ENCODE measurements at regions not wholly inside any gene's neighbourhood (a gene's known extent, or its start where the extent isn't known, plus 50 kb on each side); places are given as distances from the start of the nearest gene placed in this dataset.
"Not testable (repeated sequence)": the region's sequence is repeated elsewhere in the genome, so short reads cannot be mapped to it uniquely, and the experiment has no call there.

DNA sequence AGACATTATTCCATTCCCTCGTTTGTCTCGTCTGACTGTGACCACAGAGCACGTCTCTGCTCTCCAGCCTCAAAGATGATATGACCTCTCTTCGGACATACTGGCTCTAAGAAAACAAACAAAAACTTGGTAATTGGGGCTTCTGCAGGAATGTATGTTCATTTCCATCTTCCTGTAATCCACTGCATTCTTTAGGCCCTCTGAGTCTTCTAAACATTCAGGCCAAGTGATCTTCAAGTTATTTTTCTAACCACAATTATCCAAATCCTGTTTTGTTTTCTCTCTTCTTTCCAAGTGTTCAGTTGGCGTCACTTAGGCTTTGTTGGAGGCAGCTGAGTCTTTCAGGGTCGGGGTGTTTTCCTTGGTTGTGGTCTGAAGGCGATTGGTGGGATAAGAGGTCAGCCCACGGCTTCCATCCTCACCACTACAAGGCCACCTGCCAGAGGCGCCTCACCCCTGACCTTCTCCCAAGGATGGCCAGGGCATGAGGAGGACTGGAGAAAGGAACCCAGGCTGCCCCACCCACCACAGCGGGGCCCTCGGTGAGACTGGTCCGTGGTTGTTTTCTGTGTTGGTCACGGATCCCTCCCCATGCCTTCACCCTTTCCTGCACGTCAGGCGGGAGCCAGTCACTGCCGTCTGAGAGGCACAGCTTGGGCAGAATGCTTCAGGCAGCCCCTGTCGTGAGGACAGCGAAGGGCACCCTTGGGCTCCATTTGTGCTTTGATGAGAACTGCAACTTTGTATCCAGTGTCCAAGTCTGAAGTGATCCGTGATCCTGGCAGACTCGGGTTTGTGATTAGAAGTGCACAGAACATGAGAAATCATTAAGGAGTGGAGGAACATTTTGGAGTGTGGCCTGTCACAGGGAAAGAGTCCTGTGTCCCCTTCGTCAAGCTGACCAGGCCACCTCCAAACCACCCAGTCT, 88.6 kb upstream of the FHL2 start:
- no peak overlapping the region for H3K4me2 ChIP-seq (ENCODE audit: low read depth, low read length, poor library complexity, severe bottlenecking)
- H3K4me3 ChIP-seq (ENCODE audit: low read length, poor library complexity, severe bottlenecking): no peak overlapping the region
- peaks cover 23% of the 10 kb centered on the region for H3K4me1 ChIP-seq (ENCODE audit: insufficient read depth, low read length, poor library complexity, severe bottlenecking)
- no peaks in the 10 kb centered on the region; the same call in 1 of the 2 replicates for H3K9me3 ChIP-seq (ENCODE audit: insufficient read depth, low read depth, low read length)
- H3K27me3 ChIP-seq (ENCODE audit: insufficient read depth, low read length, poor library complexity, severe bottlenecking): no peaks in the 10 kb centered on the region
- H3K79me2 ChIP-seq (ENCODE audit: insufficient read depth, low read length): no peaks in the 10 kb centered on the region
- TF ChIP-seq, protein P1, sequence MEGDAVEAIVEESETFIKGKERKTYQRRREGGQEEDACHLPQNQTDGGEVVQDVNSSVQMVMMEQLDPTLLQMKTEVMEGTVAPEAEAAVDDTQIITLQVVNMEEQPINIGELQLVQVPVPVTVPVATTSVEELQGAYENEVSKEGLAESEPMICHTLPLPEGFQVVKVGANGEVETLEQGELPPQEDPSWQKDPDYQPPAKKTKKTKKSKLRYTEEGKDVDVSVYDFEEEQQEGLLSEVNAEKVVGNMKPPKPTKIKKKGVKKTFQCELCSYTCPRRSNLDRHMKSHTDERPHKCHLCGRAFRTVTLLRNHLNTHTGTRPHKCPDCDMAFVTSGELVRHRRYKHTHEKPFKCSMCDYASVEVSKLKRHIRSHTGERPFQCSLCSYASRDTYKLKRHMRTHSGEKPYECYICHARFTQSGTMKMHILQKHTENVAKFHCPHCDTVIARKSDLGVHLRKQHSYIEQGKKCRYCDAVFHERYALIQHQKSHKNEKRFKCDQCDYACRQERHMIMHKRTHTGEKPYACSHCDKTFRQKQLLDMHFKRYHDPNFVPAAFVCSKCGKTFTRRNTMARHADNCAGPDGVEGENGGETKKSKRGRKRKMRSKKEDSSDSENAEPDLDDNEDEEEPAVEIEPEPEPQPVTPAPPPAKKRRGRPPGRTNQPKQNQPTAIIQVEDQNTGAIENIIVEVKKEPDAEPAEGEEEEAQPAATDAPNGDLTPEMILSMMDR (conservative IDR thresholded peaks at IDR 0.05; ENCODE audit: low read length): no peak
- TF ChIP-seq EZH2phosphoT487 (IDR thresholded peaks at IDR 0.05; ENCODE audit: borderline replicate concordance): no peak
- H2AFZ ChIP-seq (ENCODE audit: low read length): no peak overlapping the region
- no peak overlapping the region for H3K9ac ChIP-seq (ENCODE audit: low read depth, low read length, poor library complexity, severe bottlenecking)
- peaks cover 9% of the 10 kb centered on the region; the same call in 1 of the 2 replicates for H3F3A ChIP-seq (ENCODE audit: low read depth)
- no peaks in the 10 kb centered on the region for H3K9me2 ChIP-seq (replicated peaks; ENCODE audit: low read depth, low read length)
- H3K36me3 ChIP-seq (ENCODE audit: insufficient read depth, low read length): no peaks in the 10 kb centered on the region
- no peaks in the 10 kb centered on the region for H4K20me1 ChIP-seq (ENCODE audit: insufficient read depth, low read length, poor library complexity, severe bottlenecking)

DNA sequence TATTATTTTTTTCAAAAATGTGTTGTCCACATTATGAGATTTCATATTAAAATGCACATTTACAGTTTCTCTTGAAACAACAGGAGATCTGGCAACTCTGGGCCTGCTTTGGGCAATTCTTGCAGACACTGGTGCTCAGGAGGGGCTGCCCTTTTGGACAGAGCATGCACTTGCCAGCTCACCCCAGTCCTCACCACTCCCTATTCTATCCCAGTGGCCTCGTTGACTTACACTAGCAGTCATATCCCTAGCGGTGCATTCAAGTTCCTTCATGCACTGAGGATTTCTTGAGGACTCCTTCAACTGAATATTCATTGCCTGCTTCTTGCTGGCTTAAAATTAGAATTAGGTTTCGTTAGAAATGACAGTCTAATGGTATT, 87.9 kb upstream of the FHL2 start:
- H3K36me3 ChIP-seq (ENCODE audit: insufficient read depth, low read length): no peaks in the 10 kb centered on the region
- peaks cover 25% of the 10 kb centered on the region for H3K4me1 ChIP-seq (ENCODE audit: insufficient read depth, low read length, poor library complexity, severe bottlenecking)
- no peaks in the 10 kb centered on the region for H3K9me2 ChIP-seq (replicated peaks; ENCODE audit: low read depth, low read length)
- H3K9ac ChIP-seq (ENCODE audit: low read depth, low read length, poor library complexity, severe bottlenecking): no peak overlapping the region
- H3K4me2 ChIP-seq (ENCODE audit: low read depth, low read length, poor library complexity, severe bottlenecking): no peak overlapping the region
- H3K9me3 ChIP-seq (ENCODE audit: insufficient read depth, low read depth, low read length): no peaks in the 10 kb centered on the region; the same call in 1 of the 2 replicates
- peaks cover 9% of the 10 kb centered on the region; the same call in 1 of the 2 replicates for H3F3A ChIP-seq (ENCODE audit: low read depth)
- no peaks in the 10 kb centered on the region for H3K27me3 ChIP-seq (ENCODE audit: insufficient read depth, low read length, poor library complexity, severe bottlenecking)
- no peaks in the 10 kb centered on the region for H3K79me2 ChIP-seq (ENCODE audit: insufficient read depth, low read length)
- TF ChIP-seq EZH2phosphoT487 (IDR thresholded peaks at IDR 0.05; ENCODE audit: borderline replicate concordance): no peak
- TF ChIP-seq, protein P1 (conservative IDR thresholded peaks at IDR 0.05; ENCODE audit: low read length): no peak
- no peaks in the 10 kb centered on the region for H4K20me1 ChIP-seq (ENCODE audit: insufficient read depth, low read length, poor library complexity, severe bottlenecking)
- no peak overlapping the region for H2AFZ ChIP-seq (ENCODE audit: low read length)
- no peak overlapping the region for H3K4me3 ChIP-seq (ENCODE audit: low read length, poor library complexity, severe bottlenecking)

GRCh38 chr2:105478670-105479069, 79.8 kb upstream of the FHL2 start:
- H3K36me3 ChIP-seq (ENCODE audit: insufficient read depth, low read length): no peaks in the 10 kb centered on the region
- H3K4me1 ChIP-seq (ENCODE audit: insufficient read depth, low read length, poor library complexity, severe bottlenecking): peaks cover 61% of the 10 kb centered on the region
- no peaks in the 10 kb centered on the region for H3K9me3 ChIP-seq (ENCODE audit: insufficient read depth, low read depth, low read length)
- TF ChIP-seq, protein P1 (conservative IDR thresholded peaks at IDR 0.05; ENCODE audit: low read length): no peak
- TF ChIP-seq EZH2phosphoT487 (IDR thresholded peaks at IDR 0.05; ENCODE audit: borderline replicate concordance): no peak
- no peaks in the 10 kb centered on the region for H3K9me2 ChIP-seq (replicated peaks; ENCODE audit: low read depth, low read length)
- no peaks in the 10 kb centered on the region for H3K79me2 ChIP-seq (ENCODE audit: insufficient read depth, low read length)
- H3K27me3 ChIP-seq (ENCODE audit: insufficient read depth, low read length, poor library complexity, severe bottlenecking): no peaks in the 10 kb centered on the region
- no peaks in the 10 kb centered on the region for H4K20me1 ChIP-seq (ENCODE audit: insufficient read depth, low read length, poor library complexity, severe bottlenecking)
- H3K9ac ChIP-seq (ENCODE audit: low read depth, low read length, poor library complexity, severe bottlenecking): no peak overlapping the region
- no peak overlapping the region for H3K4me3 ChIP-seq (ENCODE audit: low read length, poor library complexity, severe bottlenecking)
- no peak overlapping the region for H3K4me2 ChIP-seq (ENCODE audit: low read depth, low read length, poor library complexity, severe bottlenecking)
- H3F3A ChIP-seq (ENCODE audit: low read depth): peaks cover 6% of the 10 kb centered on the region; the same call in 1 of the 2 replicates
- peak overlapping the region; percentile 3; the same call in 1 of the 2 replicates for H2AFZ ChIP-seq (ENCODE audit: low read length)

- H3K36me3 ChIP-seq (ENCODE audit: insufficient read depth, low read length); H3K79me2 ChIP-seq (ENCODE audit: insufficient read depth, low read length); H3K9me3 ChIP-seq (ENCODE audit: insufficient read depth, low read depth, low read length); H3K9me2 ChIP-seq (replicated peaks; ENCODE audit: low read depth, low read length); H4K20me1 ChIP-seq (ENCODE audit: insufficient read depth, low read length, poor library complexity, severe bottlenecking); H3K4me2 ChIP-seq (ENCODE audit: low read depth, low read length, poor library complexity, severe bottlenecking); H2AFZ ChIP-seq (ENCODE audit: low read length); H3K27me3 ChIP-seq (ENCODE audit: insufficient read depth, low read length, poor library complexity, severe bottlenecking); H3K4me3 ChIP-seq (ENCODE audit: low read length, poor library complexity, severe bottlenecking); H3F3A ChIP-seq (ENCODE audit: low read depth); H3K9ac ChIP-seq (ENCODE audit: low read depth, low read length, poor library complexity, severe bottlenecking): not testable (repeated sequence)
- peaks cover 63% of the 10 kb centered on the region for H3K4me1 ChIP-seq (ENCODE audit: insufficient read depth, low read length, poor library complexity, severe bottlenecking)
Observed at GRCh38 chr2:105477050-105477620, 78.3 kb upstream of the FHL2 start.
